RWPE2 (cell line): ENCODE measurements at regions not wholly inside any gene's neighbourhood (a gene's known extent, or its start where the extent isn't known, plus 50 kb on each side); places are given as distances from the start of the nearest gene placed in this dataset.
"Not testable (repeated sequence)": the region's sequence is repeated elsewhere in the genome, so short reads cannot be mapped to it uniquely, and the experiment has no call there.

Experiments
- ATAC-seq: fragments of 200-7000 bp; cut with Tn5 transposase; 3 replicates; pipeline ENCODE4 v1.9.1; 2021; ENCODE audit warnings: low read depth
- DNase-seq: peaks from one replicate; pipeline ENCODE4 v3.0.0-alpha.2; 2020; ENCODE audit warnings: low spot score
- H3K27ac ChIP-seq: fragments of 450-650 bp; 2 replicates; pipeline ENCODE4 v1.5.1; 2017; ENCODE audit warnings: mild to moderate bottlenecking; ENCODE audit not compliant: poor library complexity, severe bottlenecking
- H3K27me3 ChIP-seq: fragments of 250-450 bp; sonication (Bioruptor Pico); 2 replicates; pipeline ENCODE4 v1.5.1; 2021; ENCODE audit warnings: mild to moderate bottlenecking, moderate library complexity; ENCODE audit not compliant: insufficient read depth, poor library complexity, severe bottlenecking
- H3K36me3 ChIP-seq: fragments of 250-450 bp; sonication (Bioruptor Pico); 2 replicates; pipeline ENCODE4 v1.5.1; 2020; ENCODE audit warnings: low read depth, mild to moderate bottlenecking, moderate library complexity
- H3K4me1 ChIP-seq: fragments of 250-450 bp; sonication (Bioruptor Pico); 2 replicates; pipeline ENCODE4 v1.5.1; 2021; ENCODE audit warnings: mild to moderate bottlenecking, moderate library complexity; ENCODE audit not compliant: insufficient read depth, poor library complexity, severe bottlenecking
- H3K4me3 ChIP-seq: fragments of 250-450 bp; sonication (Bioruptor Pico); 2 replicates; pipeline ENCODE4 v1.5.1; 2021; ENCODE audit warnings: mild to moderate bottlenecking, moderate library complexity; ENCODE audit not compliant: severe bottlenecking
- H3K9me3 ChIP-seq: fragments of 250-450 bp; sonication (Bioruptor Pico); 2 replicates; pipeline ENCODE4 v1.5.1; 2021; ENCODE audit warnings: mild to moderate bottlenecking, moderate library complexity; ENCODE audit not compliant: severe bottlenecking
- CTCF ChIP-seq: fragments of 450-650 bp; IDR thresholded peaks from one replicate; pipeline ENCODE4 v1.5.1; 2017; ENCODE audit warnings: mild to moderate bottlenecking, moderate library complexity; ENCODE audit not compliant: poor library complexity, severe bottlenecking

- no peaks in the 10 kb centered on the region for H3K4me1 ChIP-seq
- H3K9me3 ChIP-seq = no peaks in the 10 kb centered on the region
- H3K36me3 ChIP-seq = no peaks in the 10 kb centered on the region
- ATAC-seq (no peak), DNase-seq (no peak)
- no peak for TF ChIP-seq CTCF
- no peak overlapping the region for H3K4me3 ChIP-seq
- no peak overlapping the region for H3K27ac ChIP-seq
- H3K27me3 ChIP-seq = no peaks in the 10 kb centered on the region
Observed at GRCh38 chr4:189656641-189657040, 284.0 kb upstream of the FRG1 start.

- not testable (repeated sequence) for DNase-seq, H3K27me3 ChIP-seq, H3K27ac ChIP-seq, H3K4me3 ChIP-seq, H3K36me3 ChIP-seq, ATAC-seq, H3K9me3 ChIP-seq, H3K4me1 ChIP-seq
Observed at GRCh38 chr4:189658259-189658658, 282.4 kb upstream of the FRG1 start.

GRCh38 chr4:189658831-189659230 is 281.8 kb upstream of the FRG1 start:
- H3K9me3 ChIP-seq, H3K4me3 ChIP-seq, H3K27ac ChIP-seq, ATAC-seq, DNase-seq, H3K36me3 ChIP-seq, H3K4me1 ChIP-seq, H3K27me3 ChIP-seq: not testable (repeated sequence)

GRCh38 chr4:189659287-189659686 is 281.4 kb upstream of the FRG1 start:
- Histone ChIP-seq H3K27ac (no peak overlapping the region), H3K9me3 (no peaks in the 10 kb centered on the region), H3K4me3 (no peak overlapping the region), H3K27me3 (no peaks in the 10 kb centered on the region), H3K4me1 (no peaks in the 10 kb centered on the region), H3K36me3 (no peaks in the 10 kb centered on the region)
- TF ChIP-seq CTCF = no peak
- no peak for ATAC-seq
- DNase-seq = no peak

- Histone ChIP-seq H3K4me3 (no peak overlapping the region), H3K36me3 (no peaks in the 10 kb centered on the region), H3K27ac (no peak overlapping the region), H3K9me3 (no peaks in the 10 kb centered on the region), H3K4me1 (no peaks in the 10 kb centered on the region), H3K27me3 (no peaks in the 10 kb centered on the region)
- ATAC-seq (no peak), DNase-seq (no peak)
- no peak for TF ChIP-seq CTCF
Observed at GRCh38 chr4:189660722-189661360, 279.8 kb upstream of the FRG1 start.

- ATAC-seq (no peak), DNase-seq (no peak)
- Histone ChIP-seq H3K9me3 (no peaks in the 10 kb centered on the region), H3K27me3 (no peaks in the 10 kb centered on the region), H3K27ac (no peak overlapping the region), H3K4me3 (no peak overlapping the region), H3K36me3 (no peaks in the 10 kb centered on the region), H3K4me1 (no peaks in the 10 kb centered on the region)
- no peak for TF ChIP-seq CTCF
Observed at GRCh38 chr4:189664693-189665250, 275.9 kb upstream of the FRG1 start.

- not testable (repeated sequence) for H3K36me3 ChIP-seq, ATAC-seq, H3K27me3 ChIP-seq, H3K9me3 ChIP-seq, H3K4me1 ChIP-seq, DNase-seq, H3K27ac ChIP-seq, H3K4me3 ChIP-seq
Observed at GRCh38 chr4:189665712-189666305, 274.9 kb upstream of the FRG1 start.

GRCh38 chr4:189667386-189667785 is 273.3 kb upstream of the FRG1 start:
- H3K27ac ChIP-seq, H3K9me3 ChIP-seq, DNase-seq, H3K4me1 ChIP-seq, H3K4me3 ChIP-seq, H3K36me3 ChIP-seq, ATAC-seq, H3K27me3 ChIP-seq: not testable (repeated sequence)
